ENCODE measurements at regions not wholly inside any gene's neighbourhood (a gene's known extent, or its start where the extent isn't known, plus 50 kb on each side); places are given as distances from the start of the nearest gene placed in this dataset.

GRCh38 chrX:39729981-39730661, 367.6 kb downstream of the BCOR start:
- TF ChIP-seq TAF1 (IDR thresholded peaks at IDR 0.05; ENCODE audit: low read depth) (no peak), NFIC (IDR thresholded peaks at IDR 0.05) (peak; percentile 19; the same call in 1 of the 2 replicates)

- TF ChIP-seq MAX (IDR thresholded peaks at IDR 0.05) (peak; percentile 42; the same call in 1 of the 2 replicates), EGR1 (IDR thresholded peaks at IDR 0.05) (no peak), CEBPB (IDR thresholded peaks at IDR 0.05) (no peak), RAD21 (IDR thresholded peaks at IDR 0.05; ENCODE audit: low read depth) (peak; percentile 70)
Measured at GRCh38 chrX:39730662-39731329, 367.0 kb downstream of the BCOR start.

GRCh38 chrX:39731330-39731667, 366.5 kb downstream of the BCOR start:
- no peak for TF ChIP-seq ZBTB7A (IDR thresholded peaks at IDR 0.05; ENCODE audit: low read depth)
- TF ChIP-seq CEBPB (IDR thresholded peaks at IDR 0.05): no peak
- no peak for TF ChIP-seq USF1 (IDR thresholded peaks at IDR 0.05)
- no peak for TF ChIP-seq TEAD4 (IDR thresholded peaks at IDR 0.05)
- TF ChIP-seq CREB1 (IDR thresholded peaks at IDR 0.05; ENCODE audit: low read depth): no peak
- TF ChIP-seq REST (IDR thresholded peaks at IDR 0.05; ENCODE audit: low read depth): no peak
- TF ChIP-seq EGR1 (IDR thresholded peaks at IDR 0.05): no peak

GRCh38 chrX:39731735-39732134, 366.0 kb downstream of the BCOR start:
- TF ChIP-seq TAF1 (IDR thresholded peaks at IDR 0.05; ENCODE audit: low read depth) (no peak), USF1 (IDR thresholded peaks at IDR 0.05) (no peak), TCF12 (IDR thresholded peaks at IDR 0.05; ENCODE audit: low read depth) (no peak), EGR1 (IDR thresholded peaks at IDR 0.05) (no peak), RAD21 (IDR thresholded peaks at IDR 0.05; ENCODE audit: low read depth) (no peak), NFIC (IDR thresholded peaks at IDR 0.05) (no peak)

GRCh38 chrX:39733745-39734144, 364.0 kb downstream of the BCOR start:
- TF ChIP-seq FOXM1 (IDR thresholded peaks at IDR 0.05; ENCODE audit: borderline replicate concordance, low read depth): no peak
- TF ChIP-seq CEBPB (IDR thresholded peaks at IDR 0.05): no peak
- TF ChIP-seq ZBTB7A (IDR thresholded peaks at IDR 0.05; ENCODE audit: low read depth): no peak
- TF ChIP-seq YY1 (IDR thresholded peaks at IDR 0.05; ENCODE audit: low read depth): no peak
- no peak for TF ChIP-seq EP300 (IDR thresholded peaks at IDR 0.05; ENCODE audit: borderline replicate concordance)
- TF ChIP-seq TAF1 (IDR thresholded peaks at IDR 0.05; ENCODE audit: low read depth): no peak
- TF ChIP-seq MAX (IDR thresholded peaks at IDR 0.05): no peak
- no peak for TF ChIP-seq TCF12 (IDR thresholded peaks at IDR 0.05; ENCODE audit: low read depth)
- no peak for TF ChIP-seq RAD21 (IDR thresholded peaks at IDR 0.05; ENCODE audit: low read depth)
- no peak for TF ChIP-seq EGR1 (IDR thresholded peaks at IDR 0.05)
- TF ChIP-seq TEAD4 (IDR thresholded peaks at IDR 0.05): no peak

- TF ChIP-seq TEAD4 (IDR thresholded peaks at IDR 0.05): no peak
- TF ChIP-seq NFIC (IDR thresholded peaks at IDR 0.05): peak; percentile 51
- no peak for TF ChIP-seq EP300 (IDR thresholded peaks at IDR 0.05; ENCODE audit: borderline replicate concordance)
Measured at GRCh38 chrX:39734174-39734776, 363.5 kb downstream of the BCOR start.

GRCh38 chrX:39736216-39737211, 361.2 kb downstream of the BCOR start:
- peak; percentile 93 for TF ChIP-seq NFIC (IDR thresholded peaks at IDR 0.05)
- no peak for TF ChIP-seq TEAD4 (IDR thresholded peaks at IDR 0.05)
- TF ChIP-seq CREB1 (IDR thresholded peaks at IDR 0.05; ENCODE audit: low read depth): no peak
- peak; percentile 44; the same call in 1 of the 2 replicates for TF ChIP-seq EP300 (IDR thresholded peaks at IDR 0.05; ENCODE audit: borderline replicate concordance)
- TF ChIP-seq ZBTB7A (IDR thresholded peaks at IDR 0.05; ENCODE audit: low read depth): no peak
- no peak for TF ChIP-seq USF1 (IDR thresholded peaks at IDR 0.05)

All from Ishikawa (cell line).